ENCODE measurements at regions not wholly inside any gene's neighbourhood (a gene's known extent, or its start where the extent isn't known, plus 50 kb on each side); places are given as distances from the start of the nearest gene placed in this dataset.
A peak's percentile ranks its signal among the peaks of the same experiment; 100 is the strongest.

- no peak overlapping the region for H3K27ac ChIP-seq
- intact Hi-C loops (cut with DNase I), result no loop called here
- TF ChIP-seq POLR2A (IDR thresholded peaks at IDR 0.05) (no peak), CTCF (IDR thresholded peaks at IDR 0.05) (no peak)
- no peaks in the 10 kb centered on the region for H3K27me3 ChIP-seq
- no peak overlapping the region for H3K4me3 ChIP-seq
- ATAC-seq, result no peak
- no peaks in the 10 kb centered on the region for H3K4me1 ChIP-seq
- DNase-seq, result no peak
- no peaks in the 10 kb centered on the region for H3K9me3 ChIP-seq
- no peaks in the 10 kb centered on the region for H3K36me3 ChIP-seq (replicated peaks in 1 of 2; ENCODE audit: insufficient read depth in 1 of 2, low read depth in 2 of 2)
Observed at GRCh38 chr3:25025236-25025635, 402.8 kb upstream of the RARB start.

DNA sequence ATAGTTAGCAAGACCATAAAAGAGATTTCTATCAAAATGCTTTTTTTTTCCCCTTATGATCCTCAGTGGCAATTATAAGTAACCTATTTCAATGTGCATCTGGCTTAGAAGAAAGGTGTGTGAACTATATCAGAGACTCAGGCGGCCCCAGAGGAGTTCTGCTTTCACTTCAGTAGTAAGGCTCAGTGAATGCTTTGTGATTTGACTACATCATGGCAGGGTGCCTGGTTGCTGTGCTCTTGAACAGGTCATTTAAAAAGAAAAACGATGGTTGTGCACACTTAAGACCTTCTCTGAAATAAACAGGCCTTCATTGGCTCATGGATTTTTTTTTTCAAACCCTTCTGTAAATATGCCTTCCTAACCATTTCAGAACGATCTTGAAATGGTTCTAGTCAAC is 400.4 kb upstream of the RARB start:
- Histone ChIP-seq H3K27ac (no peak overlapping the region), H3K36me3 (replicated peaks in 1 of 2; ENCODE audit: insufficient read depth in 1 of 2, low read depth in 2 of 2) (no peaks in the 10 kb centered on the region), H3K9me3 (no peaks in the 10 kb centered on the region), H3K27me3 (no peaks in the 10 kb centered on the region), H3K4me1 (no peaks in the 10 kb centered on the region), H3K4me3 (no peak overlapping the region)
- no peak for ATAC-seq
- no peak for DNase-seq
- TF ChIP-seq POLR2A (IDR thresholded peaks at IDR 0.05), result no peak
- no peak for TF ChIP-seq CTCF (IDR thresholded peaks at IDR 0.05)
- 33 to 38% methylated on average over 3 of the region's 3 CpGs for WGBS, 2 donors
- intact Hi-C loops (cut with DNase I), result no loop called here

DNA sequence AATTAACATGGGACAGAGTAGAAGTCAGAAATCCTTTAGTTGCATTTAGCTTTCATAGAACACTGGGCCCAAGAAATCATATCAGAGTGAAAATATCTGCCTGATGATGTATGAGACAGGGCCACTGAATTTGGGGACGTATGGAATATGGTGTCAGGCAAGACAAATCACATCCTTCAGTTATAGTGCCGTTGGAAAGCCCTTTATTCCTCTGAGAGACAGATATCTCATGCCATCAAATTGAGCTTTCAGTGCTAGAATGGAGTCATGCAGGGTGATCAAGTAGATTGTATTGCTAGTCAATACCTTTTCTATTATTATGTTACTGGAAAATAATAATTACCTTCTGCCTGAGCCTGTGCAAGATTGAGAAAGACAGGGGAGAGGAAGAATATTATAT is 398.2 kb upstream of the RARB start:
- Histone ChIP-seq H3K4me1 (no peaks in the 10 kb centered on the region), H3K9me3 (no peaks in the 10 kb centered on the region), H3K27ac (no peak overlapping the region), H3K27me3 (no peaks in the 10 kb centered on the region), H3K4me3 (no peak overlapping the region), H3K36me3 (replicated peaks in 1 of 2; ENCODE audit: insufficient read depth in 1 of 2, low read depth in 2 of 2) (no peaks in the 10 kb centered on the region)
- intact Hi-C loops (cut with DNase I), result no loop called here
- DNase-seq (no peak), ATAC-seq (no peak)
- 32 to 45% methylated on average over 2 of the region's 2 CpGs for WGBS, 2 donors
- no peak for TF ChIP-seq CTCF (IDR thresholded peaks at IDR 0.05)
- no peak for TF ChIP-seq POLR2A (IDR thresholded peaks at IDR 0.05)

DNA sequence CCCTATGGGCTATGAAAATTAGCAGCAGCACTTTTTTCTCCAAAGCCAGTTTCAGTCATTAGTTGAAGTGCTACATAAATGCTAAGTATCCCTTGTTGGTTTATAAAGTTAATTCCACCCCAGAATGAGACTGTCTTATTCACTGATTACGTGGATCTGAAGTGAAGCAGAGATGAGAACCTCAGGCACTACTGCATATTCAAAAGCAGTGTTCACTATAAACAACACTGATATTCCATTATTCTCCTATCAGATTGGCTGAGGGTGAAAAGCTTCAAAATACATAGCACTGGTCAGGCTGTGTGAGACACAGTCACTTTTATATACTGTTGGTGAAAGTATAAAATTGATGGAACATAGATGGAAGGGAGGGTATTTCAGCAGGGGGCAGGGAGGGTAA is 395.7 kb upstream of the RARB start:
- DNase-seq (no peak), ATAC-seq (no peak)
- TF ChIP-seq CTCF (IDR thresholded peaks at IDR 0.05) (no peak), POLR2A (IDR thresholded peaks at IDR 0.05) (no peak)
- no peaks in the 10 kb centered on the region for H3K4me1 ChIP-seq
- H3K36me3 ChIP-seq (replicated peaks in 1 of 2; ENCODE audit: insufficient read depth in 1 of 2, low read depth in 2 of 2), result no peaks in the 10 kb centered on the region
- 55 to 59% methylated on average over 1 of the region's 1 CpG for WGBS, 2 donors
- H3K9me3 ChIP-seq, result no peaks in the 10 kb centered on the region
- intact Hi-C loops (cut with DNase I), result no loop called here
- no peaks in the 10 kb centered on the region for H3K27me3 ChIP-seq
- no peak overlapping the region for H3K27ac ChIP-seq
- H3K4me3 ChIP-seq, result no peak overlapping the region

- Histone ChIP-seq H3K27ac (no peak overlapping the region), H3K9me3 (no peaks in the 10 kb centered on the region), H3K36me3 (replicated peaks in 1 of 2; ENCODE audit: insufficient read depth in 1 of 2, low read depth in 2 of 2) (no peaks in the 10 kb centered on the region), H3K4me1 (no peaks in the 10 kb centered on the region), H3K27me3 (no peaks in the 10 kb centered on the region), H3K4me3 (no peak overlapping the region)
- WGBS, 2 donors, result 63 to 71% methylated on average over 6 of the region's 6 CpGs
- TF ChIP-seq POLR2A (IDR thresholded peaks at IDR 0.05) (no peak), CTCF (IDR thresholded peaks at IDR 0.05) (peak; percentile 31 to 58 (median 50))
- peak; percentile 38 to 65 (median 61) for DNase-seq
- no peak for ATAC-seq
- intact Hi-C loops (cut with DNase I), result no loop called here
Observed at GRCh38 chr3:25033407-25034029, 394.5 kb upstream of the RARB start.
